MM.1S (cell line): ENCODE measurements at regions not wholly inside any gene's neighbourhood (a gene's known extent, or its start where the extent isn't known, plus 50 kb on each side); places are given as distances from the start of the nearest gene placed in this dataset.

ENCODE experiments used
- DNase-seq: peaks from one replicate; pipeline ENCODE4 v3.0.0-alpha.2; 2015
- H2AFZ ChIP-seq: fragments of 300-600 bp; sonication (generic); 2 replicates; pipeline ENCODE4 v1.6.0; 2016; ENCODE audit warnings: antibody characterized with exemption, low read length
- H3F3A ChIP-seq: fragments of 300-600 bp; sonication (generic); 2 replicates; pipeline ENCODE4 v1.6.1; 2016; ENCODE audit warnings: mild to moderate bottlenecking, antibody characterized with exemption, low read length, moderate library complexity, mixed read lengths; ENCODE audit not compliant: insufficient read depth
- H3K27ac ChIP-seq: fragments of 300-600 bp; sonication (generic); 2 replicates; pipeline ENCODE4 v1.5.1; 2016; ENCODE audit warnings: mild to moderate bottlenecking, low read length
- H3K27me3 ChIP-seq: fragments of 300-600 bp; sonication (generic); replicated peaks from 2 replicates; pipeline ENCODE4 v1.6.0; 2016; ENCODE audit warnings: low read length; ENCODE audit not compliant: insufficient read depth
- H3K36me3 ChIP-seq: fragments of 300-600 bp; sonication (generic); replicated peaks from 2 replicates; pipeline ENCODE4 v1.6.1; 2016; ENCODE audit warnings: mild to moderate bottlenecking, low read length, mixed read lengths; ENCODE audit not compliant: insufficient read depth
- H3K4me1 ChIP-seq: fragments of 300-600 bp; sonication (generic); 2 replicates; pipeline ENCODE4 v1.6.1; 2016; ENCODE audit warnings: low read length, mixed read lengths
- H3K4me2 ChIP-seq: fragments of 300-600 bp; sonication (generic); 2 replicates; pipeline ENCODE4 v1.6.0; 2016; ENCODE audit warnings: low read depth, low read length
- H3K4me3 ChIP-seq: fragments of 300-600 bp; sonication (generic); 2 replicates; pipeline ENCODE4 v1.5.1; 2016; ENCODE audit warnings: low read length, mixed read lengths
- H3K79me2 ChIP-seq: fragments of 300-600 bp; sonication (generic); 2 replicates; pipeline ENCODE4 v1.6.1; 2016; ENCODE audit warnings: mixed run types, low read length, mixed read lengths
- H3K9ac ChIP-seq: fragments of 300-600 bp; sonication (generic); 2 replicates; pipeline ENCODE4 v1.6.1; 2016; ENCODE audit warnings: low read length, mixed read lengths
- H3K9me2 ChIP-seq: fragments of 300-600 bp; sonication (generic); replicated peaks from 2 replicates; pipeline ENCODE4 v1.6.1; 2016; ENCODE audit warnings: mild to moderate bottlenecking, low read length, mixed read lengths; ENCODE audit not compliant: insufficient read depth
- H3K9me3 ChIP-seq: fragments of 300-600 bp; sonication (generic); replicated peaks from 2 replicates; pipeline ENCODE4 v1.6.1; 2016; ENCODE audit warnings: mild to moderate bottlenecking, low read length, mixed read lengths; ENCODE audit not compliant: insufficient read depth
- H4K20me1 ChIP-seq: fragments of 300-600 bp; sonication (generic); 2 replicates; pipeline ENCODE4 v1.6.1; 2016; ENCODE audit warnings: mild to moderate bottlenecking, low read length, moderate library complexity, mixed read lengths; ENCODE audit not compliant: insufficient read depth
- EZH2 ChIP-seq: fragments of 300-600 bp; sonication (generic); optimal IDR thresholded peaks from 2 replicates; pipeline ENCODE3; 2017; ENCODE audit warnings: low read depth, mild to moderate bottlenecking, antibody characterized with exemption, low read length, mixed read lengths
- EZH2phosphoT487 ChIP-seq: fragments of 300-600 bp; sonication (generic); IDR thresholded peaks from 2 replicates; pipeline ENCODE4 v1.6.1; 2018; ENCODE audit warnings: antibody characterized with exemption, low read length
- TF ChIP-seq, protein P1 (sequence below): fragments of 300-600 bp; sonication (generic); IDR thresholded peaks from 2 replicates; pipeline ENCODE4 v1.5.1; 2016; ENCODE audit warnings: antibody characterized with exemption, low read length, mixed read lengths

DNA sequence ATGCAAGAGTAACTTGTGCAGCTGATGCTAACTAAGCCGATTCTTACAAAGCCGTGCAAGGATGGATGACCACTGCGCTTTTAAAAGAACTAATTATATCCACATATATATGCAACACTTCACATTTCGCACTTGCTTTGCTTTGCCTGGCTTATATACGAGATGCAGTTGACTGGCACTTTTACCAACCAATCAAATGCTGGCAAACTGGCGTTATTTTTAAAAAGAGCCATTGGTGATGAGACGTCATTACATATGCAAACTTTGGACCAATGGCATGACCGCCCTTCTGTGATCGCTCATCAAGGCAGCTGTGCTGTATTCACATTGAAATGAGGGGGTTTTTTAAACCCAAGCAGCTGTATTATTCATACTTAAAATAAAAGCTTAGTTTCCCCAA is 1147.7 kb upstream of the WWC1 start:
- H3K27ac ChIP-seq, result no peak overlapping the region
- no peak overlapping the region for H3K4me2 ChIP-seq
- H3K36me3 ChIP-seq, result no peaks in the 10 kb centered on the region
- no peaks in the 10 kb centered on the region for H3K27me3 ChIP-seq
- TF ChIP-seq EZH2, result no peak
- TF ChIP-seq, protein P1, sequence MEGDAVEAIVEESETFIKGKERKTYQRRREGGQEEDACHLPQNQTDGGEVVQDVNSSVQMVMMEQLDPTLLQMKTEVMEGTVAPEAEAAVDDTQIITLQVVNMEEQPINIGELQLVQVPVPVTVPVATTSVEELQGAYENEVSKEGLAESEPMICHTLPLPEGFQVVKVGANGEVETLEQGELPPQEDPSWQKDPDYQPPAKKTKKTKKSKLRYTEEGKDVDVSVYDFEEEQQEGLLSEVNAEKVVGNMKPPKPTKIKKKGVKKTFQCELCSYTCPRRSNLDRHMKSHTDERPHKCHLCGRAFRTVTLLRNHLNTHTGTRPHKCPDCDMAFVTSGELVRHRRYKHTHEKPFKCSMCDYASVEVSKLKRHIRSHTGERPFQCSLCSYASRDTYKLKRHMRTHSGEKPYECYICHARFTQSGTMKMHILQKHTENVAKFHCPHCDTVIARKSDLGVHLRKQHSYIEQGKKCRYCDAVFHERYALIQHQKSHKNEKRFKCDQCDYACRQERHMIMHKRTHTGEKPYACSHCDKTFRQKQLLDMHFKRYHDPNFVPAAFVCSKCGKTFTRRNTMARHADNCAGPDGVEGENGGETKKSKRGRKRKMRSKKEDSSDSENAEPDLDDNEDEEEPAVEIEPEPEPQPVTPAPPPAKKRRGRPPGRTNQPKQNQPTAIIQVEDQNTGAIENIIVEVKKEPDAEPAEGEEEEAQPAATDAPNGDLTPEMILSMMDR, result no peak
- no peak for TF ChIP-seq EZH2phosphoT487
- DNase-seq, result no peak
- H2AFZ ChIP-seq, result no peak overlapping the region
- no peaks in the 10 kb centered on the region for H3F3A ChIP-seq
- no peaks in the 10 kb centered on the region for H3K79me2 ChIP-seq
- no peak overlapping the region for H3K9ac ChIP-seq
- H3K9me3 ChIP-seq, result no peaks in the 10 kb centered on the region
- no peaks in the 10 kb centered on the region for H3K4me1 ChIP-seq
- H3K4me3 ChIP-seq, result no peak overlapping the region
- H4K20me1 ChIP-seq, result no peaks in the 10 kb centered on the region
- H3K9me2 ChIP-seq, result no peaks in the 10 kb centered on the region

DNA sequence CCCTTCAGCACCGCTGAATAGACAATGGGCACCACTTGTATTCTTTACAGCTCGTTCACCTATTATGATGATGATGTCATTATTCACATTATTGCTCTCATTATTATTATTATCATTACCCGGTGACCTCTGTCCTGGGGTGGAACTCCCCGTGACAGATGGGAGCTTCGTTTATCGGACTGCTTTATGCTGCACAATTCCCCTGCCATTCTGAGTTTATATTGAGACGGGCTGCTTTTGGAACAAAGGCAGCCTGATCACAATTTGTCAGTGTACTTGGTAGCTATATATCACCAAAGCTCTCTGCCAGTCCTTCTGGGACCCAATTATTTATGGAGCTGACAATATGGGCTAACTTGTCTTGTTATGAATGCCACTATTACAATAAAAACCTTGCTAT is 1145.6 kb upstream of the WWC1 start:
- no peaks in the 10 kb centered on the region for H3K36me3 ChIP-seq
- no peak overlapping the region for H3K9ac ChIP-seq
- H3K4me1 ChIP-seq, result no peaks in the 10 kb centered on the region
- no peak for DNase-seq
- H3K9me2 ChIP-seq, result no peaks in the 10 kb centered on the region
- H3F3A ChIP-seq, result no peaks in the 10 kb centered on the region
- no peaks in the 10 kb centered on the region for H3K27me3 ChIP-seq
- H3K79me2 ChIP-seq, result no peaks in the 10 kb centered on the region
- no peak overlapping the region for H3K4me3 ChIP-seq
- no peaks in the 10 kb centered on the region for H4K20me1 ChIP-seq
- no peaks in the 10 kb centered on the region for H3K9me3 ChIP-seq
- no peak overlapping the region for H3K4me2 ChIP-seq
- no peak overlapping the region for H2AFZ ChIP-seq
- no peak for TF ChIP-seq EZH2
- TF ChIP-seq EZH2phosphoT487, result no peak
- TF ChIP-seq, protein P1, result no peak
- no peak overlapping the region for H3K27ac ChIP-seq

DNA sequence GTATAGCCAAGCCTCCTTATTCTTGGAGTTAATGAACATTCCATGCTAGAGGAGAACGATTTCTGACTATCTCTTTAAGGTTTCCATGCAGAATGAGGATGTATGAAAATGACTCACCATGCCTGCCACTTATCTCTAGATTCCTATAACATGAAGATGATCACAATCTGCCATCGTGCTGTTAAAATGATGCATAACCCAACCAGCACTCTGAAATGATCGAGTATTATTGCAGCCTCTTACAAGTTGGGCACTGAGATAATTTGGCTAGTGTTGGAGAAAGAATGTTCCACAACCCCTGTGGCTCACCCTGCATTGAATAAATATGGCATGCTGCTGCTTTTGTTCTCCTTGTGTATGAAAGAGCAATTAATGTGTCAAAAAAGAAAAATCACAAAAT is 1143.6 kb upstream of the WWC1 start:
- Histone ChIP-seq H3K9me3 (no peaks in the 10 kb centered on the region), H3K27ac (no peak overlapping the region), H3K9me2 (no peaks in the 10 kb centered on the region), H2AFZ (no peak overlapping the region), H3K4me1 (no peaks in the 10 kb centered on the region), H3K4me3 (no peak overlapping the region), H3K4me2 (no peak overlapping the region), H3K9ac (no peak overlapping the region), H3F3A (no peaks in the 10 kb centered on the region), H3K36me3 (no peaks in the 10 kb centered on the region), H3K27me3 (no peaks in the 10 kb centered on the region), H4K20me1 (no peaks in the 10 kb centered on the region), H3K79me2 (no peaks in the 10 kb centered on the region)
- TF ChIP-seq EZH2phosphoT487 (no peak), EZH2 (no peak)
- TF ChIP-seq, protein P1, result no peak
- DNase-seq, result no peak
